Sigmoid colon (tissue), 4 donors: ENCODE measurements at regions not wholly inside any gene's neighbourhood (a gene's known extent, or its start where the extent isn't known, plus 50 kb on each side); places are given as distances from the start of the nearest gene placed in this dataset.

Experiments
- CTCF ChIP-seq, 4 experiments: fragments of 450-650 bp in 3 of 4; fragments of 200-600 bp in 1 of 4; IDR thresholded peaks; one replicate each; pipeline ENCODE4 v1.5.1; 2016 to 2019; ENCODE audit warnings: antibody characterized with exemption in 4 of 4, mild to moderate bottlenecking in 3 of 4, moderate library complexity in 2 of 4
- EP300 ChIP-seq, 4 donors: sonication (generic); formaldehyde crosslinking; IDR thresholded peaks; one replicate each; pipeline ENCODE4 v1.6.1; 2017; ENCODE audit warnings: antibody characterized with exemption in 4 of 4

- TF ChIP-seq EP300 (IDR thresholded peaks at IDR 0.05) (no peak), CTCF (IDR thresholded peaks at IDR 0.05) (no peak)
These were observed 278.1 kb downstream of the WDR11 start for GRCh38 chr10:121129266-121129665.
